Glutamatergic neuron (in vitro differentiated cells): ENCODE measurements at regions not wholly inside any gene's neighbourhood (a gene's known extent, or its start where the extent isn't known, plus 50 kb on each side); places are given as distances from the start of the nearest gene placed in this dataset.
"Not testable (repeated sequence)": the region's sequence is repeated elsewhere in the genome, so short reads cannot be mapped to it uniquely, and the experiment has no call there.

Experiments
- DNase-seq: peaks from one replicate; pipeline ENCODE4 v3.0.0; 2022
- H3K27ac Mint-ChIP-seq: one replicate; pipeline ENCODE4 v1.8.0; 2020; ENCODE audit warnings: mild to moderate bottlenecking, mixed read lengths, inconsistent platforms; ENCODE audit not compliant: unreplicated experiment
- H3K27me3 Mint-ChIP-seq: one replicate; pipeline ENCODE4 v1.8.0; 2020; ENCODE audit warnings: mild to moderate bottlenecking, moderate library complexity, mixed read lengths, inconsistent platforms; ENCODE audit not compliant: unreplicated experiment
- H3K36me3 Mint-ChIP-seq: one replicate; pipeline ENCODE4 v1.8.0; 2020; ENCODE audit warnings: mild to moderate bottlenecking, mixed read lengths, inconsistent platforms; ENCODE audit not compliant: unreplicated experiment
- H3K4me1 Mint-ChIP-seq: one replicate; pipeline ENCODE4 v1.8.0; 2020; ENCODE audit warnings: mild to moderate bottlenecking, low read depth, mixed read lengths, inconsistent platforms; ENCODE audit not compliant: unreplicated experiment
- H3K4me3 Mint-ChIP-seq: one replicate; pipeline ENCODE4 v1.8.0; 2020; ENCODE audit warnings: mild to moderate bottlenecking, mixed read lengths, inconsistent platforms; ENCODE audit not compliant: unreplicated experiment
- H3K9me3 Mint-ChIP-seq: one replicate; pipeline ENCODE4 v1.8.0; 2020; ENCODE audit warnings: mild to moderate bottlenecking, moderate library complexity, mixed read lengths, inconsistent platforms; ENCODE audit not compliant: unreplicated experiment
- TF ChIP-seq, protein P1 (sequence below): fragments of 200-600 bp; sonication (generic); IDR thresholded peaks from one replicate; pipeline ENCODE4 v1.5.0; 2021; ENCODE audit not compliant: partially characterized antibody, unreplicated experiment

DNA sequence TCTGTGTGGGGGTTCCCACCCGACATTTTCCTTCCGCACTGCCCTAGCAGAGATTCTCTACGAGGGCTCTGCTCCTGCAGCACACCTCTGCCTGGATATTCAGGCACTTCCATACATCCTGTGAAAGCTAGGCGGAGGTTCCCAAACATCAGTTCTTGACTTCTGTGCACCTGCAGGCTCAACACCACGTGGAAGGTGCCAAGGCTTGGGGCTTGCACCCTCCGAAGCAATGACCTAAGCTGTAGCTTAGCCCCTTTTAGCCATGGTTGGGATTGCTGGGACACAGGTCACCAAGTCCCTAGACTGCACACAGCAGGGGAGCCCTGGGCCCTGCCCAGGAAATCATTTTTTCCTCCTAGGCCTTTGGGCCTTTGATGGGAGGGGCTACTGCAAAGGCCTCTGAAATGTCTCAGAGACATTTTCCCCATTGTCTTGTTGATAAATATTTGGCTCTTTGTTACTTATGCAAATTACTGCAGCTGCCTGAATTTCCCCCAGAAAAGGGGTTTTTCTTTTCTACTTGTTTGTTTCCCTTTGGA lies 1004.8 kb downstream of the OLFM4 start:
- no peak overlapping the region for H3K27ac Mint-ChIP-seq
- TF ChIP-seq, protein P1, sequence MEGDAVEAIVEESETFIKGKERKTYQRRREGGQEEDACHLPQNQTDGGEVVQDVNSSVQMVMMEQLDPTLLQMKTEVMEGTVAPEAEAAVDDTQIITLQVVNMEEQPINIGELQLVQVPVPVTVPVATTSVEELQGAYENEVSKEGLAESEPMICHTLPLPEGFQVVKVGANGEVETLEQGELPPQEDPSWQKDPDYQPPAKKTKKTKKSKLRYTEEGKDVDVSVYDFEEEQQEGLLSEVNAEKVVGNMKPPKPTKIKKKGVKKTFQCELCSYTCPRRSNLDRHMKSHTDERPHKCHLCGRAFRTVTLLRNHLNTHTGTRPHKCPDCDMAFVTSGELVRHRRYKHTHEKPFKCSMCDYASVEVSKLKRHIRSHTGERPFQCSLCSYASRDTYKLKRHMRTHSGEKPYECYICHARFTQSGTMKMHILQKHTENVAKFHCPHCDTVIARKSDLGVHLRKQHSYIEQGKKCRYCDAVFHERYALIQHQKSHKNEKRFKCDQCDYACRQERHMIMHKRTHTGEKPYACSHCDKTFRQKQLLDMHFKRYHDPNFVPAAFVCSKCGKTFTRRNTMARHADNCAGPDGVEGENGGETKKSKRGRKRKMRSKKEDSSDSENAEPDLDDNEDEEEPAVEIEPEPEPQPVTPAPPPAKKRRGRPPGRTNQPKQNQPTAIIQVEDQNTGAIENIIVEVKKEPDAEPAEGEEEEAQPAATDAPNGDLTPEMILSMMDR: no peak
- no peak overlapping the region for H3K4me3 Mint-ChIP-seq
- H3K9me3 Mint-ChIP-seq: no peaks in the 10 kb centered on the region
- DNase-seq: no peak
- peaks cover 3% of the 10 kb centered on the region for H3K27me3 Mint-ChIP-seq
- no peaks in the 10 kb centered on the region for H3K4me1 Mint-ChIP-seq
- H3K36me3 Mint-ChIP-seq: peaks cover 7% of the 10 kb centered on the region

GRCh38 chr13:54034047-54034446 lies 1005.4 kb downstream of the OLFM4 start:
- no peak overlapping the region for H3K4me3 Mint-ChIP-seq
- TF ChIP-seq, protein P1: no peak
- DNase-seq: no peak
- H3K4me1 Mint-ChIP-seq: no peaks in the 10 kb centered on the region
- H3K27ac Mint-ChIP-seq: no peak overlapping the region
- peaks cover 3% of the 10 kb centered on the region for H3K27me3 Mint-ChIP-seq
- H3K36me3 Mint-ChIP-seq: peaks cover 7% of the 10 kb centered on the region
- no peaks in the 10 kb centered on the region for H3K9me3 Mint-ChIP-seq

GRCh38 chr13:54057416-54057815 lies 1028.8 kb downstream of the OLFM4 start:
- not testable (repeated sequence) for H3K36me3 Mint-ChIP-seq, H3K4me3 Mint-ChIP-seq, H3K9me3 Mint-ChIP-seq, H3K4me1 Mint-ChIP-seq, H3K27ac Mint-ChIP-seq, DNase-seq, H3K27me3 Mint-ChIP-seq

DNA sequence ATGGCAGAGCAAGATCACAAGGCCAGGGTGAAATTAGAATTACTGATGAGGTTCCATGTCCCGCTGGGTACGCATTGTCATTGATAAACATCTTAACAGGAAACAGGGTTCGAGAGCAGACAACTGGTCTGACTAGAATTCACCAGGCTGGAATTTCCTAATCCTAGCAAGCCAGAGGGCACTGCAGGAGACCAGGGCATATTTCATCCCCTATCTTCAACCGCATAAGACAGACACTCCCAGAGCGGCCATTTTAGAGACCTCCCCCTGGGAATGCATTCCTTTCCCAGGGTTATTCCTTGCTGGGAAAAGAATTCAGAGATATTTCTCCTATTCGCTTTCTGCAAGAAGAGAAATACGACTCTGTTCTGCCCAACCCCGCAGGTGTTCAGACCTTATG lies 1041.3 kb downstream of the OLFM4 start:
- H3K4me1 Mint-ChIP-seq, H3K36me3 Mint-ChIP-seq, H3K27me3 Mint-ChIP-seq, H3K4me3 Mint-ChIP-seq, H3K27ac Mint-ChIP-seq, H3K9me3 Mint-ChIP-seq, DNase-seq: not testable (repeated sequence)

- Mint-ChIP-seq H3K27ac (no peak overlapping the region), H3K27me3 (no peaks in the 10 kb centered on the region), H3K4me3 (no peak overlapping the region), H3K36me3 (no peaks in the 10 kb centered on the region), H3K9me3 (peaks cover 2% of the 10 kb centered on the region), H3K4me1 (no peaks in the 10 kb centered on the region)
- TF ChIP-seq, protein P1: no peak
- no peak for DNase-seq
Measured at GRCh38 chr13:54077569-54077968, 1049.0 kb downstream of the OLFM4 start.

DNA sequence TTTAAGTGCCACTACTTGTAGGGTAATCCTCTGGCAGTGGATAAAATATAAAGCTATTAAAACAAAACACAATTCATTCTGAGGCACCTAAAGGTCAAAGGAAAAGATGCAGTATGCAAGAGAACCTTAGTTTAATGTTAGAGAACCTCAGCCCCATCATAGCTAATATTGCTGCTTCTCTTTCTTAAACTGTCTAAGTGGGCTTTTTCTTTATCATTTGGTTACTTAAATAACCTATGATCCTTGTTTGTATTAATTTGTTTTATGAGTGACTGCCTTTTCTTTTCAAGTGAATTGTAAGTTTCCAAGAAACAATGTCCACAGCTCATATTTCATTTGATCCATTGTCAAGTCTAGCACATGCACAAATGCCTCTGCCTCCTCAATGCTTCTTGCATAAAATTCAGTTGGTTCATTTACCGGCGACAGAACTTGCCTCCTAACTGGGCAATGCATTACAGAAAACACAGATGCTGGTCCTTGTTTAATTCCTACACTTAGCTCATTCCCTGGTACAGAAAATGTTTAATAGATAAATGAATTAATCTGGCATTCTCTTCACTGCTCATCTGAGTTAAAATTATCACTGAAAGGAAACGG lies 1049.8 kb downstream of the OLFM4 start:
- TF ChIP-seq, protein P1: no peak
- peaks cover 2% of the 10 kb centered on the region for H3K9me3 Mint-ChIP-seq
- H3K27ac Mint-ChIP-seq: no peak overlapping the region
- H3K4me1 Mint-ChIP-seq: no peaks in the 10 kb centered on the region
- no peak for DNase-seq
- no peaks in the 10 kb centered on the region for H3K36me3 Mint-ChIP-seq
- H3K27me3 Mint-ChIP-seq: no peaks in the 10 kb centered on the region
- no peak overlapping the region for H3K4me3 Mint-ChIP-seq

DNA sequence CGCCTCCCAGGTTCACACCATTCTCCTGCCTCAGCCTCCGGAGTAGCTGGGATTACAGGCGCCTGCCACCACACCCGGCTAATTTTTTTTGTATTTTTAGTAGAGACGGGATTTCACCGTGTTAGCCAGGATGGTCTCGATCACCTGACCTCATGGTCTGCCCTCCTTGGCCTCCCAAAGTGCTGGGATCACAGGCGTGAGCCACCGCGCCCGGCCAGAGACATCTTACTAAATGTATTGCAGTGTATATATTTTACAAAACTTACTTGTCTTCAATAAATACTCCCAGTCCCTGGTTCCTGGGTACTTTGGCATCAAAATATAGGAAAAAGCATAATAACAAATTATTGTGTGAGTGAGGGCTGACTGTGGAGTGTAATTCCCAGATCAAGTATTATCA lies 1053.7 kb downstream of the OLFM4 start:
- not testable (repeated sequence) for H3K4me3 Mint-ChIP-seq, H3K9me3 Mint-ChIP-seq

More for the DNA sequence above, 1053.7 kb downstream of the OLFM4 start:
- H3K27me3 Mint-ChIP-seq, DNase-seq, H3K4me1 Mint-ChIP-seq, H3K27ac Mint-ChIP-seq, H3K36me3 Mint-ChIP-seq: not testable (repeated sequence)
